ENCODE measurements at regions not wholly inside any gene's neighbourhood (a gene's known extent, or its start where the extent isn't known, plus 50 kb on each side); places are given as distances from the start of the nearest gene placed in this dataset.

- H2BK5ac ChIP-seq (ENCODE audit: low read depth, low read length), result no peak overlapping the region
- H2BK12ac ChIP-seq (ENCODE audit: low read depth, low read length), result no peak overlapping the region
- no peak overlapping the region for H3K56ac ChIP-seq (replicated peaks; ENCODE audit: insufficient read length, low read depth, low read length)
- H3K4me1 ChIP-seq (replicated peaks in 1 of 4; ENCODE audit: control insufficient read depth in 3 of 4, insufficient read depth in 4 of 4, low read length in 3 of 4), result no peaks in the 10 kb centered on the region; a peak in 1 of 7 replicates
- no peak overlapping the region for H3K14ac ChIP-seq (ENCODE audit: insufficient read length)
- H3K23ac ChIP-seq (ENCODE audit: insufficient read length), result no peak overlapping the region
- H3K4me2 ChIP-seq (ENCODE audit: insufficient read depth in 1 of 2, low read depth in 2 of 2, low read length in 2 of 2), result no peak overlapping the region
- H3K36me3 ChIP-seq (ENCODE audit: control insufficient read depth in 2 of 4, insufficient read depth in 4 of 4, low read length in 3 of 4), result no peaks in the 10 kb centered on the region; a peak in 1 of 8 replicates
- no peaks in the 10 kb centered on the region for H3K9me3 ChIP-seq (ENCODE audit: insufficient read depth in 2 of 2, low read depth in 1 of 2, low read length in 1 of 2)
- no peak overlapping the region for H3K4ac ChIP-seq (replicated peaks; ENCODE audit: insufficient read length, low read depth, low read length)
- no peak overlapping the region for H4K5ac ChIP-seq (ENCODE audit: insufficient read length, low read depth, low read length)
- ChIA-PET POLR2A (ENCODE audit: partially characterized antibody) (no interaction called here), CTCF (ENCODE audit: partially characterized antibody) (interaction anchor here (1.4 kb wide), 1 partner anchor 9 kb away, joined by 7 read pairs; no protein-coding TSS in a partner anchor)
- no peak overlapping the region for H4K8ac ChIP-seq (ENCODE audit: extremely low read depth, insufficient read depth, low read length)
- no peak overlapping the region for H2AK5ac ChIP-seq (ENCODE audit: low read depth, low read length)
- H3K4me3 ChIP-seq (ENCODE audit: extremely low read depth in 1 of 4, insufficient read depth in 2 of 4, low read depth in 3 of 4, low read length in 4 of 4), result no peak overlapping the region
- no peak overlapping the region for H2BK15ac ChIP-seq (ENCODE audit: low read length)
- no peaks in the 10 kb centered on the region for H3K23me2 ChIP-seq (ENCODE audit: low read depth, low read length)
- no peak for TF ChIP-seq GTF2F1 (IDR thresholded peaks at IDR 0.05; ENCODE audit: borderline replicate concordance, low read depth, low read length)
- TF ChIP-seq BCL11A (IDR thresholded peaks at IDR 0.05; ENCODE audit: low read depth in 2 of 2, low read length in 2 of 2), result no peak
- TF ChIP-seq RBBP5 (IDR thresholded peaks at IDR 0.05; ENCODE audit: borderline replicate concordance, low read depth, low read length), result no peak
- TF ChIP-seq HDAC2 (IDR thresholded peaks at IDR 0.05; ENCODE audit: borderline replicate concordance in 1 of 2, low read depth in 2 of 2, low read length in 2 of 2), result no peak
- TF ChIP-seq ATF3 (IDR thresholded peaks at IDR 0.05; ENCODE audit: insufficient read depth, low read depth, low read length), result no peak
- no peak for TF ChIP-seq TAF1 (IDR thresholded peaks at IDR 0.05; ENCODE audit: low read depth, low read length)
- TF ChIP-seq POU5F1 (IDR thresholded peaks at IDR 0.05; ENCODE audit: low read depth, low read length), result no peak
- no peak for TF ChIP-seq NRF1 (IDR thresholded peaks at IDR 0.05; ENCODE audit: low read depth, low read length)
- no peak for TF ChIP-seq SIN3A (conservative IDR thresholded peaks at IDR 0.05 in 1 of 2, IDR thresholded peaks at IDR 0.05 in 1 of 2; ENCODE audit: low read depth in 1 of 2, low read length in 2 of 2)
- no peak for TF ChIP-seq SP2 (IDR thresholded peaks at IDR 0.05; ENCODE audit: low read length)
- no peak for TF ChIP-seq TBP (IDR thresholded peaks at IDR 0.05; ENCODE audit: low read depth, low read length)
- no peak for TF ChIP-seq EGR1 (IDR thresholded peaks at IDR 0.05; ENCODE audit: borderline replicate concordance, low read depth, low read length)
- TF ChIP-seq CBX8 (IDR thresholded peaks at IDR 0.05; ENCODE audit: borderline replicate concordance, low read depth, low read length), result no peak
- no peak for TF ChIP-seq SP4 (IDR thresholded peaks at IDR 0.05; ENCODE audit: low read length)
- no peak for TF ChIP-seq TCF12 (IDR thresholded peaks at IDR 0.05; ENCODE audit: low read depth, low read length)
- 69% methylated on average over 3 of the region's 3 CpGs; no CpG with 5 or more reads in 1 of the 2 experiments for WGBS, 2 experiments (ENCODE audit: extremely low coverage in 1 of 2, insufficient coverage in 1 of 2, insufficient read length in 1 of 2, insufficient replicate concordance in 2 of 2, low coverage in 1 of 2, low lambda C conversion rate in 2 of 2, missing lambda C conversion rate in 1 of 2)
- H3K9ac ChIP-seq (replicated peaks in 1 of 4; ENCODE audit: extremely low read depth in 1 of 4, low read depth in 3 of 4, low read length in 3 of 4), result no peak overlapping the region
- H3K27me3 ChIP-seq (replicated peaks in 1 of 4; ENCODE audit: control insufficient read depth in 3 of 4, extremely low read depth in 1 of 4, insufficient read depth in 3 of 4, low read length in 3 of 4), result no peaks in the 10 kb centered on the region
- H3K27ac ChIP-seq (ENCODE audit: low read depth, low read length), result no peak overlapping the region
- no peak for DNase-seq (ENCODE audit: low read depth in 1 of 2, low spot score in 2 of 2)
- H3K79me1 ChIP-seq (ENCODE audit: low read depth, low read length), result no peaks in the 10 kb centered on the region
- no peak for FAIRE-seq
- no peak overlapping the region for H2BK120ac ChIP-seq (replicated peaks; ENCODE audit: low read depth, low read length)
- no peak overlapping the region for H2AFZ ChIP-seq (ENCODE audit: low read length)
- no peaks in the 10 kb centered on the region for H3K79me2 ChIP-seq (ENCODE audit: control insufficient read depth in 1 of 2, insufficient read depth in 2 of 2, low read length in 2 of 2)
- H3K18ac ChIP-seq (ENCODE audit: extremely low read depth, low read length), result no peak overlapping the region
- H4K91ac ChIP-seq (replicated peaks; ENCODE audit: insufficient read length, low read length), result no peak overlapping the region
- H4K20me1 ChIP-seq (replicated peaks in 1 of 2; ENCODE audit: control insufficient read depth in 1 of 2, insufficient read depth in 2 of 2, low read length in 2 of 2), result no peaks in the 10 kb centered on the region
- no peak overlapping the region for H2BK20ac ChIP-seq (ENCODE audit: low read length)
Observed at GRCh38 chr6:134493789-134494188, 175.9 kb upstream of the SGK1 start.
